ENCODE measurements at regions not wholly inside any gene's neighbourhood (a gene's known extent, or its start where the extent isn't known, plus 50 kb on each side); places are given as distances from the start of the nearest gene placed in this dataset.
"Not testable (repeated sequence)": the region's sequence is repeated elsewhere in the genome, so short reads cannot be mapped to it uniquely, and the experiment has no call there.

- DNase-seq, result no peak
These were observed 161.5 kb downstream of the NRIP1 start for GRCh38 chr21:14903172-14903865.

DNA sequence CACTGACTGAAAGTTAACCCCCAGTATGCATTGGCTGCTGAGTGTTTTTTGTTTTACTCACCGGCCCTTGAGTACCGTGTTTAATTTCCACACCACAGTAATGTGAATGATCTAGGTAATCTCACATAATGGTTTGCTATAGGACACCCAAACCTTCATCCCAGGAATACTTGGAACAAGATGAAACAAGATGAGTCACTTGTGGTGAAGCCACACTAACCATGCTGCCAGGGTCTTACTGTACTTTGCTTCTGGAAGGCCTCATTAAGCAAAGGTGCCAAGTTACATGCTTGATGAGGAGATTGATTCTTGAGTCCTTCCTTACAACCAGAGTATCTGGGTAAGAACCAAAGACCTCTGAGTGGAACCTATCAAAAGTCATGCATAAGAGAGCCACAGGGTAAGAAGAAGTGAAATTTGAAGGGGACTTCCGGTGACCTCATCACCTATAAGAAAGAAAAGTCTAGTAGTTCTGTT lies 163.3 kb downstream of the NRIP1 start:
- DNase-seq, result no peak

- no peak for DNase-seq
These were observed 164.2 kb downstream of the NRIP1 start for GRCh38 chr21:14900611-14901010.

- no peak for DNase-seq
These were observed 164.7 kb downstream of the NRIP1 start for GRCh38 chr21:14900058-14900457.

GRCh38 chr21:14895792-14896191 lies 169.0 kb downstream of the NRIP1 start:
- DNase-seq, result no peak

GRCh38 chr21:14890141-14890540 lies 174.7 kb downstream of the NRIP1 start:
- DNase-seq, result no peak

- DNase-seq, result no peak
These were observed 175.6 kb downstream of the NRIP1 start for GRCh38 chr21:14889080-14889810.

DNA sequence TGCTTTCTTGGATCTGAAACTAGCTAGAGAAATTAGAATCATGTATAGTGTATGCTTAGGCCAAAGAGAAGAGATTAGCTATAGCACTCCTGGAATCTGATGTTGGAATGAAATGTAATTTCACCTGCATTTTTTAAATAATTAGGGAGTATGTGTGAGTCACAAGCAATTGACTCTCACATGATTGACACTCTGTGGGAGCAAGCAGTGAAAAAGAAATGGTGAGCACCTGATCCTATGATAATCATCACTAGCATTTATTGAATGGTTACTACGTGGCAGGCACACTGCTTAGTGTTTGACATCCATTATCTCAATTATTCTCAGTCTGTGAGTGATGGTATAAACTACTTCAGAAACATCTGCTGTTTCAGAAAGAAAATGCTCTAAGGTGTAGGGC lies 176.6 kb downstream of the NRIP1 start:
- DNase-seq, result no peak

GRCh38 chr21:14886001-14886400 lies 178.8 kb downstream of the NRIP1 start:
- no peak for DNase-seq

GRCh38 chr21:14883351-14883750 lies 181.4 kb downstream of the NRIP1 start:
- DNase-seq, result no peak

- not testable (repeated sequence) for DNase-seq
These were observed 182.3 kb downstream of the NRIP1 start for GRCh38 chr21:14882545-14882944.

GRCh38 chr21:14881863-14882499 lies 182.8 kb downstream of the NRIP1 start:
- DNase-seq, result no peak

DNA sequence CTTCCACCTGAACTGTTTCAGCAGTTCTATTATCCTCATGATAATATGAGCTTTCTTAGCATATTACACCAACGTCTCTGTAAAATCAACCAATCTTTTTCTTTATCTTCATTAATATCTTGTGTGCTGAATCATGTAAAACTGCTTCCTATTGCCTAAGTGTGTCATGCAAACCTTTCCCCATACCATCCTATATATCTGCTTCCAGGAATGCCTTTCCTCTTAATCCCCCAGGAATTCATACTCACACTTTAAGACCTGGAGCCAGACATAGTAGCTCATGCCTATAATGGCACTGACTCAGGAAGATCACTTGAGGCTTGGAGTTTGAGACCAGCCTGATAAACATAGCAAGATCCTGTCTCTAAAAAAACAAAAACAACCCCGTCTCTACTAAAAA lies 183.9 kb downstream of the NRIP1 start:
- no peak for DNase-seq

GRCh38 chr21:14879458-14879857 lies 185.3 kb downstream of the NRIP1 start:
- no peak for DNase-seq

- no peak for DNase-seq
These were observed 185.8 kb downstream of the NRIP1 start for GRCh38 chr21:14878971-14879370.

- no peak for DNase-seq
These were observed 187.1 kb downstream of the NRIP1 start for GRCh38 chr21:14877581-14878228.

DNA sequence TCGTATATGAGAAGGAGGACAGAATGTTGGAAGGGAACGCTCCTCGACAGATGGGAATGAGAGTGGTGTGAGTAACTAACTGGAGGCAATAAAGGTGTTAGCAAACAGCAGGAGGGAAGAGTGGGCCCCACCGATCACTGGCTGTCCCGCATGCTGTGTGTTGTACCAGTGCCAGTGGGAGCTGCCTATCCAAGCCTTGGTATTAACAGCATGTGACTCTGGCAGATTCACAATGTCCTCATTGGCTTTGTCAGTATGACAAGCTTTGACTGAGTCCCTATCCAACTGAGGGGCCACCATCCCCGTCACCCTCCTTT lies 188.3 kb downstream of the NRIP1 start:
- no peak for DNase-seq

DNA sequence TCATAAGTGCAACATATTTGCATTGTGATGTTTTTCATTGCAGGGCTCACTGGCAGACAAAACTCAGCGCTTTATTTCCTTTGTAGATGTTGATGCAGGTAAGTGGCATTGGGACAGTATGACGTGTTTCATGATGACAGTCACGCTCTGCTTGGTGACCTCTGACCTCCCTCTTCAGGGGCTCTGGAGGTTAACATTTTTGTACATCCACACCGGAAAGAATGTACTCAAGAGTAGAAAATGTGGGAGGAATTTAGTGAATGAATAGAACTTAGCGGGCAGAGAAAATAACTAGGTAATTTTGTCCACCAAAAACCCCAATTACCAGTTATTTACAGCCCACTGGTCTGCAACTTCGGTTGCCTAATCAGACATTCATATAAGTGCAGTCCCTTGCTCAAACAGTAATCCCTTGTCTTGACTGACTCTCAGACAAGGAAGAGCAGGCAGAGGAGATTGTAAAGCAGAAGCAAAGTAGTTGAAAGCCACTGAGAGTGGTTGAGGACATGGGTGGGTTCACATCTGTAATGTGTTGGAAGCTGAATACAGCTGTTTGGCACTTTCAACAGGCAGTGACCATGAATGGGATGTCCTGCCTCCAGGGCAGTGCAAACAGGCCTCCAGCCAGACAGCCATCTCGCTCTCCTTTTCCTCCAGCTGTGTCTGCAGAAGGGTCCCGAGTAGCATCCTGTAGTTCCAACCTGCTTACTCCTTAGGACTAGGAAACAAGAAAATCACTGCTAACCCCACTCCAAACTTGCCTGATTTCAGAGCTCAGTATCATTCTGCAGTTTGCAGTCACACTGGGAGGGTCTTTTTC lies 188.9 kb downstream of the NRIP1 start:
- DNase-seq, result no peak

GRCh38 chr21:14875186-14875585 lies 189.6 kb downstream of the NRIP1 start:
- DNase-seq, result no peak

GRCh38 chr21:14874379-14874778 lies 190.4 kb downstream of the NRIP1 start:
- DNase-seq, result no peak

DNA sequence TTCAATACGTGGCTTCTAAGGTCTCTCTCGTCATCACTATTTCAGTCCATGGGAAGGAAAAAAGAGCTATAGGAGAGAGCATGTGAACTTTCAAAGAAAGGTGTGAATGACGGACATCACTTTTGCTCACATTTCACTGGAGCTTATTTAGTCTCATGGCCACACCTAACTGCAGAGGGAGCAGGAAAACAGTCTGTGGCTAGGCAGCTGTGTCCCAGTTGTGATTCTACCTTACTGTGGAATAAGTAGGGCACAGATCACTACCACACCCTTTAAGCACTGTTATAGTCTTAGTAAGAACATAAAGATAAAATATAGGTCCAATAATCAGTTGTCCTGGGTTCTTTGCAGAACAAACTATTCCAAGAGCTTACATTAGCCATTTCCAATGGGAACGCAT lies 192.9 kb downstream of the NRIP1 start:
- DNase-seq, result no peak

DNA sequence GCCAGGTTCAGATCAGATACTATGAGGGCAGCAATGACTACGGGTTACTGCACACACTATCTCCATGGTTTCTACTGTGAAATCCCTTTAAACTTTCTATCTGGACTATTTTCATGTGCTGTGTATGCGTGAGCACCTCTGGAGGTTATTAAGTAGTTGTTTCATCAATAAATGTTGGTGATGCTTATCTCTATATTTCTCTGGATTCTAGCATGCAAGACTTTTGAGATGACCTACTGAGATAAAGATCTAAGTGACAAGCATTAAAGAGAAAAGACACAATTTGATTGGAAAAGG lies 194.0 kb downstream of the NRIP1 start:
- no peak for DNase-seq

Data from stimulated activated CD4-positive, alpha-beta T cell treated with anti-CD3 and anti-CD28 coated beads, Interleukin-4, amount 100 ng/mL, for 4 hours (primary cell).